ENCODE measurements at regions not wholly inside any gene's neighbourhood (a gene's known extent, or its start where the extent isn't known, plus 50 kb on each side); places are given as distances from the start of the nearest gene placed in this dataset.

DNA sequence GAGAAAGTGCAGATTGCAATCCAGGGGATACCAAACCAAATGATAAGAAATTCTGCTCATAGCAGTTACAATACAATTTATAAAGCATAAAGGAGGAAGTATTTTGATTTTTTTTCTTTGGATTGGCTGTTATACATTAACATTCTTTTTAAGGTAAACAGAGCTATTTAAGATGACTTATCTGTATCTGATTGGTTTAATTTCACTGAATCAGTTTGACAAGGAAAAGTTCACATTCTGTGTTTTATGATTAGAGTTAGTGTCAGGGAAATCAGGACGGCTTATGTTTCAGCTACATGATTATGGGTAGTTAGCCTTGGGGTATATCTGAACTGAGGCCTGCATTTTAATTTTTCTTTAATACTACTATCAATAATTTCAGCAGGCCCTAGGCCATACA, 360.9 kb downstream of the ARL6IP6 start:
- H3K27ac ChIP-seq (ENCODE audit: low read depth in 1 of 2, low read length in 2 of 2), result no peak overlapping the region
- H3K4me1 ChIP-seq (ENCODE audit: control insufficient read depth in 4 of 4, insufficient read depth in 4 of 4, low read length in 3 of 4), result no peaks in the 10 kb centered on the region
- DNase-seq (ENCODE audit: low spot score), result no peak
- TF ChIP-seq, protein P1, sequence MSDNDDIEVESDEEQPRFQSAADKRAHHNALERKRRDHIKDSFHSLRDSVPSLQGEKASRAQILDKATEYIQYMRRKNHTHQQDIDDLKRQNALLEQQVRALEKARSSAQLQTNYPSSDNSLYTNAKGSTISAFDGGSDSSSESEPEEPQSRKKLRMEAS (IDR thresholded peaks at IDR 0.05), result no peak
- no peak for TF ChIP-seq ATF3 (IDR thresholded peaks at IDR 0.05)
- TF ChIP-seq FOXA1 (IDR thresholded peaks at IDR 0.05), result no peak
- H3K9me3 ChIP-seq (ENCODE audit: control insufficient read depth in 4 of 4, low read length in 3 of 4), result no peaks in the 10 kb centered on the region
- 38% methylated on average over 1 of the region's 1 CpG for WGBS
- H3K4me3 ChIP-seq (ENCODE audit: low read depth in 1 of 3, low read length in 3 of 3), result no peak overlapping the region
- H3K9ac ChIP-seq (ENCODE audit: low read depth in 1 of 2, low read length in 2 of 2), result no peak overlapping the region
- H3K36me3 ChIP-seq (ENCODE audit: control insufficient read depth in 4 of 4, insufficient read depth in 3 of 4, low read depth in 1 of 4, low read length in 3 of 4), result no peaks in the 10 kb centered on the region
- H3K27me3 ChIP-seq (ENCODE audit: control insufficient read depth in 4 of 4, insufficient read depth in 4 of 4, low read length in 3 of 4), result peaks cover 0 to 3% (median 0%) of the 10 kb centered on the region in 4 donors

DNA sequence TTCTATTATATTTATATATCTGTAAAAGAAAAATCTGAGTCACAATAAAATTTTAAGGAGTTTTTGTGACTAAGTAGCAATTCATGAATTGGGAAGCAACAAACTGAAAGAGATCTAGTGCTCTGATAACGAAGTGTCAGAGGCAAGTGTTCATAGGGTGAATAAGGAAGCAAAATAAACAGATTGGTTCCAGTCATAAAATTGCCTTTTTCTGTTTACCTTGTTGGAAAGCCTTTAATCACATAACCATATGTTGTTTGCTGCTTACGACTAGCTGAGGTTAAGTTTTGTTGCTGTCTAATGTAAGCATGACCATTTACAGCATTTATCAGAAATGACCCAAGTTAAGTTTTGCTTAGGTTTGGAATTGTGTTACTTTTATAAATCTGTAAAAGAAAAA, 358.9 kb downstream of the ARL6IP6 start:
- no peaks in the 10 kb centered on the region for H3K4me1 ChIP-seq (ENCODE audit: control insufficient read depth in 4 of 4, insufficient read depth in 4 of 4, low read length in 3 of 4)
- 55% methylated on average over 2 of the region's 2 CpGs for whole genome bisulfite sequencing
- no peak overlapping the region for H3K27ac ChIP-seq (ENCODE audit: low read depth in 1 of 2, low read length in 2 of 2)
- no peak for DNase-seq (ENCODE audit: low spot score)
- no peak overlapping the region for H3K4me3 ChIP-seq (ENCODE audit: low read depth in 1 of 3, low read length in 3 of 3)
- TF ChIP-seq NR2F2 (IDR thresholded peaks at IDR 0.05), result no peak
- no peak for TF ChIP-seq JUND (IDR thresholded peaks at IDR 0.05)
- no peak for TF ChIP-seq SP1 (IDR thresholded peaks at IDR 0.05)
- no peak for TF ChIP-seq GABPA (IDR thresholded peaks at IDR 0.05 in 1 of 2, conservative IDR thresholded peaks at IDR 0.05 in 1 of 2)
- TF ChIP-seq EGR1 (IDR thresholded peaks at IDR 0.05; ENCODE audit: low read depth in 2 of 2), result no peak
- TF ChIP-seq, protein P1 (IDR thresholded peaks at IDR 0.05), result no peak
- no peak for TF ChIP-seq HNF4G (IDR thresholded peaks at IDR 0.05)
- TF ChIP-seq FOXA1 (IDR thresholded peaks at IDR 0.05), result no peak
- TF ChIP-seq RAD21 (IDR thresholded peaks at IDR 0.05), result no peak
- TF ChIP-seq, protein P2, sequence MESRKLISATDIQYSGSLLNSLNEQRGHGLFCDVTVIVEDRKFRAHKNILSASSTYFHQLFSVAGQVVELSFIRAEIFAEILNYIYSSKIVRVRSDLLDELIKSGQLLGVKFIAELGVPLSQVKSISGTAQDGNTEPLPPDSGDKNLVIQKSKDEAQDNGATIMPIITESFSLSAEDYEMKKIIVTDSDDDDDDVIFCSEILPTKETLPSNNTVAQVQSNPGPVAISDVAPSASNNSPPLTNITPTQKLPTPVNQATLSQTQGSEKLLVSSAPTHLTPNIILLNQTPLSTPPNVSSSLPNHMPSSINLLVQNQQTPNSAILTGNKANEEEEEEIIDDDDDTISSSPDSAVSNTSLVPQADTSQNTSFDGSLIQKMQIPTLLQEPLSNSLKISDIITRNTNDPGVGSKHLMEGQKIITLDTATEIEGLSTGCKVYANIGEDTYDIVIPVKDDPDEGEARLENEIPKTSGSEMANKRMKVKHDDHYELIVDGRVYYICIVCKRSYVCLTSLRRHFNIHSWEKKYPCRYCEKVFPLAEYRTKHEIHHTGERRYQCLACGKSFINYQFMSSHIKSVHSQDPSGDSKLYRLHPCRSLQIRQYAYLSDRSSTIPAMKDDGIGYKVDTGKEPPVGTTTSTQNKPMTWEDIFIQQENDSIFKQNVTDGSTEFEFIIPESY (IDR thresholded peaks at IDR 0.05), result no peak
- TF ChIP-seq CTCF (IDR thresholded peaks at IDR 0.05; ENCODE audit: low read depth, low read length, missing input control), result no peak
- TF ChIP-seq, protein P3, sequence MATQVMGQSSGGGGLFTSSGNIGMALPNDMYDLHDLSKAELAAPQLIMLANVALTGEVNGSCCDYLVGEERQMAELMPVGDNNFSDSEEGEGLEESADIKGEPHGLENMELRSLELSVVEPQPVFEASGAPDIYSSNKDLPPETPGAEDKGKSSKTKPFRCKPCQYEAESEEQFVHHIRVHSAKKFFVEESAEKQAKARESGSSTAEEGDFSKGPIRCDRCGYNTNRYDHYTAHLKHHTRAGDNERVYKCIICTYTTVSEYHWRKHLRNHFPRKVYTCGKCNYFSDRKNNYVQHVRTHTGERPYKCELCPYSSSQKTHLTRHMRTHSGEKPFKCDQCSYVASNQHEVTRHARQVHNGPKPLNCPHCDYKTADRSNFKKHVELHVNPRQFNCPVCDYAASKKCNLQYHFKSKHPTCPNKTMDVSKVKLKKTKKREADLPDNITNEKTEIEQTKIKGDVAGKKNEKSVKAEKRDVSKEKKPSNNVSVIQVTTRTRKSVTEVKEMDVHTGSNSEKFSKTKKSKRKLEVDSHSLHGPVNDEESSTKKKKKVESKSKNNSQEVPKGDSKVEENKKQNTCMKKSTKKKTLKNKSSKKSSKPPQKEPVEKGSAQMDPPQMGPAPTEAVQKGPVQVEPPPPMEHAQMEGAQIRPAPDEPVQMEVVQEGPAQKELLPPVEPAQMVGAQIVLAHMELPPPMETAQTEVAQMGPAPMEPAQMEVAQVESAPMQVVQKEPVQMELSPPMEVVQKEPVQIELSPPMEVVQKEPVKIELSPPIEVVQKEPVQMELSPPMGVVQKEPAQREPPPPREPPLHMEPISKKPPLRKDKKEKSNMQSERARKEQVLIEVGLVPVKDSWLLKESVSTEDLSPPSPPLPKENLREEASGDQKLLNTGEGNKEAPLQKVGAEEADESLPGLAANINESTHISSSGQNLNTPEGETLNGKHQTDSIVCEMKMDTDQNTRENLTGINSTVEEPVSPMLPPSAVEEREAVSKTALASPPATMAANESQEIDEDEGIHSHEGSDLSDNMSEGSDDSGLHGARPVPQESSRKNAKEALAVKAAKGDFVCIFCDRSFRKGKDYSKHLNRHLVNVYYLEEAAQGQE (IDR thresholded peaks at IDR 0.05), result no peak
- no peak for TF ChIP-seq YY1 (IDR thresholded peaks at IDR 0.05)
- H3K27me3 ChIP-seq (ENCODE audit: control insufficient read depth in 4 of 4, insufficient read depth in 4 of 4, low read length in 3 of 4), result peaks cover 0 to 6% (median 0%) of the 10 kb centered on the region in 4 donors
- H3K9ac ChIP-seq (ENCODE audit: low read depth in 1 of 2, low read length in 2 of 2), result no peak overlapping the region
- H3K36me3 ChIP-seq (ENCODE audit: control insufficient read depth in 4 of 4, insufficient read depth in 3 of 4, low read depth in 1 of 4, low read length in 3 of 4), result no peaks in the 10 kb centered on the region
- H3K9me3 ChIP-seq (ENCODE audit: control insufficient read depth in 4 of 4, low read length in 3 of 4), result no peaks in the 10 kb centered on the region

Measured in liver (tissue), 8 donors.